NT2/D1 (cell line): ENCODE measurements at regions not wholly inside any gene's neighbourhood (a gene's known extent, or its start where the extent isn't known, plus 50 kb on each side); places are given as distances from the start of the nearest gene placed in this dataset.

Experiments
- DNase-seq: peaks from one replicate; pipeline ENCODE4 v3.0.0-alpha.2; 2011; ENCODE audit warnings: low read depth, low spot score
- H3K27me3 ChIP-seq: 2 replicates; pipeline ENCODE4 v1.6.0; 2011; ENCODE audit warnings: mild to moderate bottlenecking; ENCODE audit not compliant: insufficient read length, insufficient read depth
- H3K36me3 ChIP-seq: 2 replicates; pipeline ENCODE4 v1.6.1; 2011; ENCODE audit warnings: mild to moderate bottlenecking, low read length, mixed read lengths; ENCODE audit not compliant: insufficient read depth, insufficient read length
- H3K4me1 ChIP-seq: 2 replicates; pipeline ENCODE4 v1.5.1; 2011; ENCODE audit not compliant: insufficient read depth, insufficient read length
- H3K4me3 ChIP-seq: 2 replicates; pipeline ENCODE4 v1.5.1; 2011; ENCODE audit warnings: low read depth; ENCODE audit not compliant: insufficient read length
- H3K9ac ChIP-seq: 2 replicates; pipeline ENCODE4 v1.6.0; 2011; ENCODE audit warnings: low read depth; ENCODE audit not compliant: insufficient read length
- H3K9me3 ChIP-seq: 2 replicates; pipeline ENCODE4 v1.5.1; 2011; ENCODE audit warnings: mild to moderate bottlenecking, low read length; ENCODE audit not compliant: insufficient read depth
- SUZ12 ChIP-seq: IDR thresholded peaks from 2 replicates; pipeline ENCODE4 v1.6.1; 2011; ENCODE audit not compliant: insufficient read length, insufficient read depth; ENCODE audit errors: extremely low read depth
- YY1 ChIP-seq: IDR thresholded peaks from 2 replicates; pipeline ENCODE4 v1.6.1; 2011; ENCODE audit not compliant: insufficient read length, insufficient read depth
- ZNF274 ChIP-seq: IDR thresholded peaks from 2 replicates; pipeline ENCODE4 v1.6.1; 2011; ENCODE audit warnings: mild to moderate bottlenecking, low read depth, low read length

DNA sequence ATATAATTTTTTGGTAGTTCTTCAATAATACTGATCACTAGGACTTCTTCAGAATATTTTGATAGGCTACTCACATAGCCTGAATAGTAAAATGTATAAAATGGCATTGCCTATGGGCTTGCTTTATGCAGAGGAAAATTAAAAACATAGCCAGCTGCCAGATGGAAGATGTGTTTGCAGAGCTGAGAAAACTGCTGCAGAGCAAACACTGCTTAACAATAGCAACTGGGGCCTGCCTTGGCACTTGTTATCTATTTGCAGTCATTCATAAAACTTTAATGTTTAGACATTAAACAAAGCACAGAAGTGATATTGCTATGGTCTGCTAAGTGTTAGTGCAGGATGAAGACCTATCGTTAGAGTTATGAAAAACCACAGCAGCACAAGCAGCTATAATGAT lies 151.5 kb upstream of the SMC2 start:
- Histone ChIP-seq H3K4me1 (no peaks in the 10 kb centered on the region), H3K36me3 (no peaks in the 10 kb centered on the region), H3K9me3 (no peaks in the 10 kb centered on the region), H3K4me3 (no peak overlapping the region), H3K27me3 (no peaks in the 10 kb centered on the region), H3K9ac (no peak overlapping the region)
- DNase-seq, result no peak
- TF ChIP-seq SUZ12, result no peak
- no peak for TF ChIP-seq ZNF274
- no peak for TF ChIP-seq YY1

DNA sequence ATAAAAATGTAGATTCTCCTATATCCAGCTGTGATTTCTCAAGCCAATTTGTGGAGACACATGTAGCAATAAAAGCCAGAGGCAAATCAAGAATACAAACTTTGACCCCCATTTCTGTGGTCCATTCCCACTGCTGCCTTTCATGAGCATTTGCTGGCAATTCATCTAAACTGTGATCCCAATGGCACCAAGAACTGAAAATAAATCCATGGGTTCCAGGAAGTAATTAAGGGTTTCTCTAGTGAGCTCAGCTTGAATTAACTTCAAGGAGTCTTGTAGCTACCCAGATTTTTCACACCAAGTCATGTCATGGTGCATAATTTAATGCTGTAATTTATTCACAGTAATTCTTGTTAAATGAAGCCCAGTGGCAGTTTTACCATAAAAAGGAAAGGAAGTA lies 145.0 kb upstream of the SMC2 start:
- no peak for DNase-seq
- Histone ChIP-seq H3K36me3 (no peaks in the 10 kb centered on the region), H3K9me3 (no peaks in the 10 kb centered on the region), H3K4me3 (no peak overlapping the region), H3K27me3 (no peaks in the 10 kb centered on the region), H3K9ac (no peak overlapping the region), H3K4me1 (no peaks in the 10 kb centered on the region)
- TF ChIP-seq ZNF274 (no peak), YY1 (no peak), SUZ12 (no peak)

DNA sequence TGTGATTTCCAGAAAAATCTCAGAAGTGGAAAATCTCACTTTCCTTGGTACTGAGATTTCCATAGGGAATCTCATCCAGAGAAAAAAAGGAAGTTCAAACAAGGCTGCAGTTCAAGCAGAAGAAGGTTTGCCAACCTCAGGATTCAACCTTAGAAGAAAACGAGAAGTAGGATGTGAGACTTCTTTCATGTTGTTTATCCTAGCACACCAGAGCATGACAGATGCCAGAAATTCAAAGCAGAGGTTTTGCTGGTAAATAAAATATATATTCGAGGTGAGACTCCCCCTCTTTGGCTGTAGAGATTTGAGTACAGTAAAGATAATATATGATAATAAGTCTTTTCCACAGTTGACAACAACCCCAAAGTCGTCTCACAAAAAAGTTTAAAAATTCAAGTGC lies 116.9 kb upstream of the SMC2 start:
- H3K9me3 ChIP-seq, result no peaks in the 10 kb centered on the region
- TF ChIP-seq ZNF274 (no peak), YY1 (no peak), SUZ12 (no peak)
- H3K9ac ChIP-seq, result no peak overlapping the region
- DNase-seq, result no peak
- H3K4me1 ChIP-seq, result no peaks in the 10 kb centered on the region
- no peaks in the 10 kb centered on the region for H3K36me3 ChIP-seq
- no peaks in the 10 kb centered on the region for H3K27me3 ChIP-seq
- H3K4me3 ChIP-seq, result no peak overlapping the region

DNA sequence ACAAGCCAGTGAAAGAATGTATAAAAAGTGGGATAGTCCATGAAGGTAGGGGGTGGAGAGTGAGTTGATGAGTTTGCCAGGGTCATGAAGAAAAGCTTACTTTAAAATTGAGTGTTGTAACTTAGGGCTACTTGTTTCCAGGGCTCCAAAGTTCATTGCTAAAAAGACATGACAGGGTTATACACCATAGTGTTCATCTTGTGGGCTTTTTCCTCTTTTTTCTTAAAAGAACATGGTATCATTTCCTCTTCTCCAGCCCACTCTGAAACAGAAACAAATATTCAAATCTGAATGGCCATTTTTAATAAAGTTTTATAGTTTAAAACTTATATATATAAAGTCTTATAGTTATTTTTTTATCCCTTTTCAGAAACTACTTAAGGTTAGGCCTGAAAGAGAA lies 115.7 kb upstream of the SMC2 start:
- Histone ChIP-seq H3K4me1 (no peaks in the 10 kb centered on the region), H3K9me3 (no peaks in the 10 kb centered on the region), H3K4me3 (no peak overlapping the region), H3K9ac (no peak overlapping the region), H3K36me3 (no peaks in the 10 kb centered on the region), H3K27me3 (no peaks in the 10 kb centered on the region)
- DNase-seq, result no peak
- no peak for TF ChIP-seq SUZ12
- no peak for TF ChIP-seq ZNF274
- TF ChIP-seq YY1, result no peak

DNA sequence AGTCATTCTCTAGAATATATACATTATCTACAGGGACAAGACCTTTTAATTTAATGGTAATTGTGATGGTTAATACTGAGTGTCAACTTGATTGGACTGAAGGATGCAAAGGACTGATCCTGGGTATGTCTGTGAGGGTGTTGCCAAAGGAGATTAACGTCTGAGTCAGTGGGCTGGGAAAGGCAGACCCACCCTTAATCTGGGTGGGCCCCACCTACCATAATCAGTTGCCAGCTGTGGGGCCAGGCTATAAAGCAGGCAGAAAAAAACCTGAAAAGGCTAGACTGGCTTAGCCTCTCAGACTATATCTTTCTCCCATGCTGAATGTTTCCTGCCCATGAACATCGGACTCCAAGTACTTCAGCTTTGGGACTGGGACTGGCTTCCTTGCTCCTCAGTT lies 112.2 kb upstream of the SMC2 start:
- H3K4me3 ChIP-seq, result no peak overlapping the region
- TF ChIP-seq SUZ12, result no peak
- no peak for TF ChIP-seq ZNF274
- no peak for TF ChIP-seq YY1

DNA sequence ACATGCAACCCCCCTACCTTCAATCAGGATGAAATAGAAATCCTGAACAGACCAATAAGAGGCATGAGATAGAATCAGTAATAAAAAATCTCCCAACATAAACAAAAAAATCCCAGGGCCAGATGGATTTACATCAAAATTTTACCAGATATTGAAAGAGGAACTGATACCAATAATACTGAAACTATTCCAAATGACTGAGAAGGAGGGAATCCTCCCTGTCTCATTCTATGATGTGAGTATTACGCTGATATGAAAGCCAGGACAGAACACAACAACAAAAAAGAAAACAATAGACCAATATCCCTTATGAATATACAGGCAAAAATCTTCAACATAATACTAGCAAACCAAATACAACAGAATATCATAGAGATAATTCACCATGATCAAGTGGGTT lies 109.0 kb upstream of the SMC2 start:
- no peak for DNase-seq
- Histone ChIP-seq H3K4me1 (no peaks in the 10 kb centered on the region), H3K27me3 (no peaks in the 10 kb centered on the region), H3K4me3 (no peak overlapping the region), H3K36me3 (no peaks in the 10 kb centered on the region), H3K9me3 (no peaks in the 10 kb centered on the region), H3K9ac (no peak overlapping the region)
- TF ChIP-seq ZNF274, result no peak

More for the DNA sequence above, 112.2 kb upstream of the SMC2 start:
- H3K9ac ChIP-seq, result no peak overlapping the region
- no peaks in the 10 kb centered on the region for H3K9me3 ChIP-seq
- DNase-seq, result no peak
- no peaks in the 10 kb centered on the region for H3K27me3 ChIP-seq
- no peaks in the 10 kb centered on the region for H3K36me3 ChIP-seq
- H3K4me1 ChIP-seq, result no peaks in the 10 kb centered on the region

DNA sequence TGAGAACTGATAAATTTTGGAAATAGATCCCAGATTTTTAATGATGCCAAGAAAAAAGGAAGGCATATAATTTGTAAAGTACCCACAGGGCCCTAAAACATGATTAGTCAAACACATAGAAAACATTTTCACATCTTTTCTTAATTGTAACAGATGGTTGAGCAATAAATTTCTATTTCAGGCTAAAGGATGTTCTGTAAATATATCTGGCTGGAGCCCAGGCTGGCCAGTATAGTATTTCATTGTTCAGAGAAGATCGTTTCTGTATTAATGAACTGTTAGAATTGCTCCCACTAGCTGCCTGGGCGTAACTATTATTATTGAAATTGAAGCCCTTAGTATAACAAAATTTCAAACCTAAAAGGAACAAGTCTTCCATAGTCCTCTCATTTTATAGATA lies 105.3 kb upstream of the SMC2 start:
- DNase-seq, result no peak
- H3K9me3 ChIP-seq, result no peaks in the 10 kb centered on the region
- no peaks in the 10 kb centered on the region for H3K27me3 ChIP-seq
- no peak overlapping the region for H3K9ac ChIP-seq
- TF ChIP-seq YY1, result no peak
- TF ChIP-seq ZNF274, result no peak
- TF ChIP-seq SUZ12, result no peak
- H3K4me1 ChIP-seq, result no peaks in the 10 kb centered on the region
- no peaks in the 10 kb centered on the region for H3K36me3 ChIP-seq
- H3K4me3 ChIP-seq, result no peak overlapping the region

DNA sequence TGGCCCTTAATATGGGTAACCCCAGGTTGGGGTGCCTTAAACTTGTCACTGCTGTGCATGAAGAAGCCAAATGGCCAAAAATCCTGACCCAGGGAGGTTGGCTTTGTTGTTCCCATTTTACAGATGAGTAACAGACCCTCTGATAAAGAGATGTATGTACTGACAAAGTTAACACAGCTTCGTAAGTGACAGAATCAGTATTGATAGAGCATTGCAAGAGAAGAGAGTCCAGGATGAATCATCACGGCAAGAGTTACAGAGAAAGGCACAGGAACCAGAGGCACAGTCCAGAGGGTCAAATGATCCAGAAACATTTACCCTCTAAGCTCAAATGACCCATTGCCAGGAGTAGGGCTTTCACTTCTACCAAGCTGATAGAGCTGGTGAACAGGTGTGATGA lies 103.8 kb upstream of the SMC2 start:
- Histone ChIP-seq H3K36me3 (no peaks in the 10 kb centered on the region), H3K4me3 (no peak overlapping the region), H3K4me1 (no peaks in the 10 kb centered on the region), H3K27me3 (no peaks in the 10 kb centered on the region), H3K9me3 (no peaks in the 10 kb centered on the region), H3K9ac (no peak overlapping the region)
- DNase-seq, result no peak
- TF ChIP-seq YY1, result no peak
- TF ChIP-seq SUZ12, result no peak
- TF ChIP-seq ZNF274, result no peak
